Uterus (tissue), 3 donors: ENCODE measurements at regions not wholly inside any gene's neighbourhood (a gene's known extent, or its start where the extent isn't known, plus 50 kb on each side); places are given as distances from the start of the nearest gene placed in this dataset.

ENCODE experiments used
- DNase-seq, 2 donors: peaks; one replicate each; pipeline ENCODE4 v3.0.0-alpha.2; 2019 to 2020
- H3K27ac ChIP-seq, 2 donors: fragments of 200-600 bp; sonication (generic); 1 replicate in 1 of 2; 2 replicates in 1 of 2; pipeline ENCODE4 v1.5.1; 2016 to 2018
- H3K27me3 ChIP-seq, 2 donors: fragments of 200-600 bp; sonication (generic); one replicate each; pipeline ENCODE4 v1.5.1; 2018 to 2019; ENCODE audit warnings: control low read depth in 1 of 2
- H3K36me3 ChIP-seq, 2 donors: fragments of 200-600 bp; sonication (generic); one replicate each; pipeline ENCODE4 v1.5.1; 2019; ENCODE audit warnings: control low read depth in 1 of 2
- H3K4me1 ChIP-seq, 2 donors: fragments of 200-600 bp; sonication (generic); one replicate each; pipeline ENCODE4 v1.5.1; 2018 to 2019; ENCODE audit warnings: control low read depth in 1 of 2
- H3K4me3 ChIP-seq, 2 donors: fragments of 200-600 bp; sonication (generic); 1 replicate in 1 of 2; 2 replicates in 1 of 2; pipeline ENCODE4 v1.5.1; 2018 to 2019; ENCODE audit warnings: mild to moderate bottlenecking in 1 of 2
- H3K9me3 ChIP-seq, 2 donors: fragments of 200-600 bp; sonication (generic); one replicate each; pipeline ENCODE4 v1.5.1; 2019; ENCODE audit warnings: control low read depth in 1 of 2
- POLR2A ChIP-seq, 2 donors: fragments of 450-650 bp; IDR thresholded peaks; one replicate each; pipeline ENCODE4 v1.6.1; 2016; ENCODE audit warnings: antibody characterized with exemption in 2 of 2, mild to moderate bottlenecking in 1 of 2, moderate library complexity in 1 of 2
- intact Hi-C: fragments of 100-400 bp; cut with DNase I; formaldehyde crosslinking; loops from one replicate; pipeline ENCODE4 v1.15.1; 2023; ENCODE audit warnings: low total_unique reads
- TF ChIP-seq, protein P1 (sequence below), 4 experiments: fragments of 200-600 bp in 2 of 4; fragments of 450-650 bp in 2 of 4; sonication (generic) in 2 of 4; IDR thresholded peaks; one replicate each; pipeline ENCODE4 v1.5.1; 2016 to 2019; ENCODE audit warnings: antibody characterized with exemption in 4 of 4, mild to moderate bottlenecking in 2 of 4, moderate library complexity in 1 of 4
- donor health status: DM: yes; HTN: yes; CAD: no.

DNA sequence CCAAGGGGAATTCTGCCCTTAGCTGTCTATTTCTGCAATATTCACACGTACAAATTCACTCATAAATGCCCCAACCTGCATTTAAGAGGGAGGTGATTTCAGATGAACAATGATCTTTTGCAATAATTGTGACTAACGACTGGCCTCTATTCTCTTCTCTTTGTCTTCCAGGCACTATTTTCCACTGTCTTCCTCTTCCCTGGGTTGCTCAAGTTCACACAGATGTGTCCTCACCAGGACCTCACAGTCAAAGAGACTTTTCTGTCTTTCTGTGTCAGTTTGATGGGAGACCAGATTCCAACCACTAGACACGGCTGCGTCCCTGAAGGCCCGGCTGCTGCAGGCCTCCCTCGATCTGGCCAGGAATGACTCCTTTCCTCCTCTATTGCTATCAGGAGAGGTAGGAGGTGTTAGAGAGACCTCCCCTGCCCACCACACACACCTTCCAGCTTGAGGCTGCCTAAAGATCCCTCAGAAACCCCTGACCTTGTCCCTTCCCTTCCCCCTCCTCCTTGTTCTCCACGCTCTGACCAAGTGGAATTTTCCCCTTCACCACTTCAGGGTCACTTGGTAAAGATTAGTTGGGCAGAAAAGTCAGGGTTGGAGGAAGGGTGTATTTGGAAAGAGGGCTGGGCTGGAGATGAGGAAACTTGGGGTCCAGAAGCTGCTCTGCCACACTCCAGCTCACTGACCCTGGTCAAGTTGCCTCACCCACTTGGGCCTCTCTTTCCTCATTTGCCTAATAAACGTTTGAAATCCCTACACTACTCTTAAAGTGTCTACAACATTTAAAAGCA lies 109.2 kb upstream of the COPS8 start:
- Histone ChIP-seq H3K9me3 (no peaks in the 10 kb centered on the region), H3K4me1 (no peaks in the 10 kb centered on the region), H3K27ac (no peak overlapping the region), H3K36me3 (no peaks in the 10 kb centered on the region), H3K27me3 (no peaks in the 10 kb centered on the region), H3K4me3 (no peak overlapping the region)
- DNase-seq, result no peak
- intact Hi-C loops, result no loop called here
- TF ChIP-seq, protein P1, sequence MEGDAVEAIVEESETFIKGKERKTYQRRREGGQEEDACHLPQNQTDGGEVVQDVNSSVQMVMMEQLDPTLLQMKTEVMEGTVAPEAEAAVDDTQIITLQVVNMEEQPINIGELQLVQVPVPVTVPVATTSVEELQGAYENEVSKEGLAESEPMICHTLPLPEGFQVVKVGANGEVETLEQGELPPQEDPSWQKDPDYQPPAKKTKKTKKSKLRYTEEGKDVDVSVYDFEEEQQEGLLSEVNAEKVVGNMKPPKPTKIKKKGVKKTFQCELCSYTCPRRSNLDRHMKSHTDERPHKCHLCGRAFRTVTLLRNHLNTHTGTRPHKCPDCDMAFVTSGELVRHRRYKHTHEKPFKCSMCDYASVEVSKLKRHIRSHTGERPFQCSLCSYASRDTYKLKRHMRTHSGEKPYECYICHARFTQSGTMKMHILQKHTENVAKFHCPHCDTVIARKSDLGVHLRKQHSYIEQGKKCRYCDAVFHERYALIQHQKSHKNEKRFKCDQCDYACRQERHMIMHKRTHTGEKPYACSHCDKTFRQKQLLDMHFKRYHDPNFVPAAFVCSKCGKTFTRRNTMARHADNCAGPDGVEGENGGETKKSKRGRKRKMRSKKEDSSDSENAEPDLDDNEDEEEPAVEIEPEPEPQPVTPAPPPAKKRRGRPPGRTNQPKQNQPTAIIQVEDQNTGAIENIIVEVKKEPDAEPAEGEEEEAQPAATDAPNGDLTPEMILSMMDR (IDR thresholded peaks at IDR 0.05), result no peak
- no peak for TF ChIP-seq POLR2A (IDR thresholded peaks at IDR 0.05)

GRCh38 chr2:236977063-236977851 lies 108.4 kb upstream of the COPS8 start:
- no peaks in the 10 kb centered on the region for H3K4me1 ChIP-seq
- H3K27me3 ChIP-seq, result no peaks in the 10 kb centered on the region
- intact Hi-C loops, result no loop called here
- H3K9me3 ChIP-seq, result no peaks in the 10 kb centered on the region
- no peaks in the 10 kb centered on the region for H3K36me3 ChIP-seq
- TF ChIP-seq, protein P1 (IDR thresholded peaks at IDR 0.05), result no peak
- no peak for TF ChIP-seq POLR2A (IDR thresholded peaks at IDR 0.05)
- no peak overlapping the region for H3K4me3 ChIP-seq
- H3K27ac ChIP-seq, result no peak overlapping the region
- no peak for DNase-seq

- H3K27ac ChIP-seq, result no peak overlapping the region
- no peaks in the 10 kb centered on the region for H3K27me3 ChIP-seq
- intact Hi-C loops, result no loop called here
- no peaks in the 10 kb centered on the region for H3K9me3 ChIP-seq
- no peaks in the 10 kb centered on the region for H3K4me1 ChIP-seq
- DNase-seq, result no peak
- no peak overlapping the region for H3K4me3 ChIP-seq
- TF ChIP-seq, protein P1 (IDR thresholded peaks at IDR 0.05), result no peak
- no peak for TF ChIP-seq POLR2A (IDR thresholded peaks at IDR 0.05)
- H3K36me3 ChIP-seq, result no peaks in the 10 kb centered on the region
These were observed 107.8 kb upstream of the COPS8 start for GRCh38 chr2:236977852-236978398.

GRCh38 chr2:236979664-236980063 lies 106.0 kb upstream of the COPS8 start:
- Histone ChIP-seq H3K4me3 (no peak overlapping the region), H3K27me3 (no peaks in the 10 kb centered on the region), H3K27ac (no peak overlapping the region), H3K9me3 (no peaks in the 10 kb centered on the region), H3K36me3 (no peaks in the 10 kb centered on the region), H3K4me1 (no peaks in the 10 kb centered on the region)
- intact Hi-C loops, result no loop called here
- DNase-seq, result no peak
- TF ChIP-seq, protein P1 (IDR thresholded peaks at IDR 0.05), result no peak
- TF ChIP-seq POLR2A (IDR thresholded peaks at IDR 0.05), result no peak

- Histone ChIP-seq H3K4me3 (no peak overlapping the region), H3K9me3 (no peaks in the 10 kb centered on the region), H3K27me3 (no peaks in the 10 kb centered on the region), H3K4me1 (no peaks in the 10 kb centered on the region), H3K36me3 (no peaks in the 10 kb centered on the region), H3K27ac (no peak overlapping the region)
- no peak for DNase-seq
- TF ChIP-seq POLR2A (IDR thresholded peaks at IDR 0.05), result no peak
- TF ChIP-seq, protein P1 (IDR thresholded peaks at IDR 0.05), result no peak
- intact Hi-C loops, result no loop called here
These were observed 104.7 kb upstream of the COPS8 start for GRCh38 chr2:236980961-236981360.
